Progenitor cell of endocrine pancreas (in vitro differentiated cells): ENCODE measurements at regions not wholly inside any gene's neighbourhood (a gene's known extent, or its start where the extent isn't known, plus 50 kb on each side); places are given as distances from the start of the nearest gene placed in this dataset.

ENCODE experiments used
- DNase-seq: peaks from one replicate; pipeline ENCODE4 v3.0.0; 2021; ENCODE audit warnings: low spot score; ENCODE audit not compliant: unreplicated experiment
- H3K27ac Mint-ChIP-seq: 2 replicates; pipeline ENCODE4 v1.8.0; 2021; ENCODE audit warnings: mild to moderate bottlenecking, moderate library complexity, mixed read lengths
- H3K27me3 Mint-ChIP-seq: 2 replicates; pipeline ENCODE4 v1.8.0; 2021; ENCODE audit warnings: mixed read lengths
- H3K36me3 Mint-ChIP-seq: 2 replicates; pipeline ENCODE4 v1.8.0; 2022; ENCODE audit warnings: mixed read lengths; ENCODE audit not compliant: insufficient read depth
- H3K4me1 Mint-ChIP-seq: 2 replicates; pipeline ENCODE4 v1.8.0; 2021; ENCODE audit warnings: low read depth, mixed read lengths
- H3K4me3 Mint-ChIP-seq: 2 replicates; pipeline ENCODE4 v1.8.0; 2021; ENCODE audit warnings: low read depth, mild to moderate bottlenecking, moderate library complexity, mixed read lengths
- H3K9me3 Mint-ChIP-seq: 2 replicates; pipeline ENCODE4 v1.8.0; 2021; ENCODE audit warnings: low read depth, mixed read lengths
- TF ChIP-seq, protein P1 (sequence below): fragments of 200-600 bp; sonication (generic); IDR thresholded peaks from one replicate; pipeline ENCODE4 v1.5.0; 2021; ENCODE audit warnings: antibody characterized with exemption, mild to moderate bottlenecking; ENCODE audit not compliant: unreplicated experiment

DNA sequence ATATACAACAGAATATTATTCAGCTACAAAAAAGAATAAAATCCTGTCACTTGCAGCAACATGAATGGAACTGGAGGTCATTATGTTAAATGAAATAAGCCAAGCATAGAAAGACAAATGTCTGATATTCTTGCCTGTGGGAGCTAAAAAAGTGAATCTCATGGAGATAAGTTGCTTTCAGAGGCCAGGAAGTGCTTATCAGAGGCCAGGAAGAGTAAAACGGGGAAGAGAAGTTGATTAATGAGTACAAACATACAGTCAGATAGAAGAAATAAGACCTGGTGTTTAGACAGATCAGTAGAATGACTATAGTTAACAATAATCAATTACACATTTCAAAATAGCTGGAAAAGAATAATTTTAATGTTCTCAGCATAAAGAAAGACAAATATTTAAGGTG, 54.4 kb upstream of the CPHXL start:
- H3K9me3 Mint-ChIP-seq = peaks cover 10% of the 10 kb centered on the region
- no peak overlapping the region for H3K4me3 Mint-ChIP-seq
- H3K27ac Mint-ChIP-seq = no peak overlapping the region
- DNase-seq = no peak
- H3K4me1 Mint-ChIP-seq = peaks cover 13% of the 10 kb centered on the region
- TF ChIP-seq, protein P1, sequence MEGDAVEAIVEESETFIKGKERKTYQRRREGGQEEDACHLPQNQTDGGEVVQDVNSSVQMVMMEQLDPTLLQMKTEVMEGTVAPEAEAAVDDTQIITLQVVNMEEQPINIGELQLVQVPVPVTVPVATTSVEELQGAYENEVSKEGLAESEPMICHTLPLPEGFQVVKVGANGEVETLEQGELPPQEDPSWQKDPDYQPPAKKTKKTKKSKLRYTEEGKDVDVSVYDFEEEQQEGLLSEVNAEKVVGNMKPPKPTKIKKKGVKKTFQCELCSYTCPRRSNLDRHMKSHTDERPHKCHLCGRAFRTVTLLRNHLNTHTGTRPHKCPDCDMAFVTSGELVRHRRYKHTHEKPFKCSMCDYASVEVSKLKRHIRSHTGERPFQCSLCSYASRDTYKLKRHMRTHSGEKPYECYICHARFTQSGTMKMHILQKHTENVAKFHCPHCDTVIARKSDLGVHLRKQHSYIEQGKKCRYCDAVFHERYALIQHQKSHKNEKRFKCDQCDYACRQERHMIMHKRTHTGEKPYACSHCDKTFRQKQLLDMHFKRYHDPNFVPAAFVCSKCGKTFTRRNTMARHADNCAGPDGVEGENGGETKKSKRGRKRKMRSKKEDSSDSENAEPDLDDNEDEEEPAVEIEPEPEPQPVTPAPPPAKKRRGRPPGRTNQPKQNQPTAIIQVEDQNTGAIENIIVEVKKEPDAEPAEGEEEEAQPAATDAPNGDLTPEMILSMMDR = no peak
- no peaks in the 10 kb centered on the region for H3K36me3 Mint-ChIP-seq
- H3K27me3 Mint-ChIP-seq = no peaks in the 10 kb centered on the region

DNA sequence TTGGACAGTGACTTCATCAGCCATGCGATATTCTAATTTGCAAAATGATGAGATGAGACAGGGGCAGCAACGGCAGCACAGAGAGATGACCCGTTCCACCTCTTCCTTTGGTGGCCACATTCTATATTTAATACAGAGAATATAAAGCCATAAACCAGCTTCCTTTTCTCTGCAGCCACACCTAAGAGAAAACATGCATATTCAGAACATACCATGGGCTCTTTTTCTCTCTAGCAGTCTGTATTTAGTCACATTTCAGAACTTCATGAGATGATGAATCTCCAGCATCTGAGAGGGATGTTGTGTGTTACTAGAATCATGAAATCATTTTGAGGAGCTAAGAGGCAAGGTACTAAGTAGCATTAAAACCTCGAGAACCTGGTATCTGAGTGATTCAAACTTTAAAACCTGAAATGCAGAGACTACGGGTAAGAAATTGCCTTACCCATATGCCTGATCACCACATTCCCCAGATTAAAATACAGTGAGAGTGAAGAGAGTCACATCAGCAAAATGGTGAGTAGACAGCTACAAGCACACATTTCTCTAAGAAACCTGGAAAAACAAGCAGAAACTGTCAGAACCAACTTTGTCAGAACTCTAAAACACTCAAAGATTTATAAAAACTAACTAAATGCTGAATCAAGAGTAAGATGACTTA, 55.5 kb upstream of the CPHXL start:
- no peak for DNase-seq
- Mint-ChIP-seq H3K4me1 (peaks cover 13% of the 10 kb centered on the region), H3K4me3 (no peak overlapping the region), H3K27ac (no peak overlapping the region), H3K36me3 (no peaks in the 10 kb centered on the region), H3K9me3 (peaks cover 7% of the 10 kb centered on the region), H3K27me3 (no peaks in the 10 kb centered on the region)
- TF ChIP-seq, protein P1 = no peak

DNA sequence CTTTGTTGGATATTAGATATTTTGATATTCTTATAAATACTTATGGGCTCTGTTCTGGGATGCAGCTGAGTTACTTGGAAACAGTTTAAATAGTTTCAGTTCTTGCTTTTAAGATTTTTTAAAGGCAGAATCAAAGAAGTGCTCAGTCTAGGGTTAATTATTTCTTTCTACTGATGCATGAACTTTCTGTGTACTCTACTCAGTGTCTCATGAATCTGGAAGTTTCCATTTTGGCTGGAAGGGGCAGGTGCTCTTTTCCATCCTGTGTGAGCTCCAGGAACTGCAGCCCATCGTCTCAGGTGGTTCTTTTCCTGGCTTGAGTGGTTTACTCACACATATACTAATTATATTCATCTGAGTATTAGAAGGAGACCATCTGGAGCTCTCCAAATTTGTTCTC, 61.1 kb upstream of the CPHXL start:
- Mint-ChIP-seq H3K4me1 (peaks cover 5% of the 10 kb centered on the region), H3K4me3 (no peak overlapping the region), H3K9me3 (peaks cover 11% of the 10 kb centered on the region), H3K27ac (no peak overlapping the region), H3K36me3 (peaks cover 1% of the 10 kb centered on the region), H3K27me3 (no peaks in the 10 kb centered on the region)
- TF ChIP-seq, protein P1 = no peak
- DNase-seq = no peak

DNA sequence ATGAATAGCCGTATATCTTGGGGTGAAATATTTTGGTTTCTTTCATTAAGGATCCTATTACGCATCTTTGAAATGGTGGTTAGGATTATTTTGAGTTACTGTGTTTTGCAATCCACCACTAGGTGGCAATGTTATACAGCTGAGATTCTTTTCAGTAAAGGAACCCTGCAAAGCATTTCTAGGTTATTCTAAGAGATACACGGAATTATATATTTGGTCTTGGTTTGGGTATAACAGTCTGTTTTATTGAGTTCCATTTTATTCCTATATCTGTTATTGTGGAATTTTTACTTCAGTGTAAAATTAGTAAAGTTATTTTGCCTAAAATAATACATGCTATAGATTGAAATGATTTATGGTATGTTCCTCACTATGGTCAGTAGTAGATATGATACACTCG, 62.9 kb upstream of the CPHXL start:
- Mint-ChIP-seq H3K4me3 (no peak overlapping the region), H3K36me3 (peaks cover 1% of the 10 kb centered on the region), H3K27ac (no peak overlapping the region), H3K27me3 (no peaks in the 10 kb centered on the region), H3K4me1 (peaks cover 18% of the 10 kb centered on the region), H3K9me3 (peaks cover 4% of the 10 kb centered on the region)
- TF ChIP-seq, protein P1 = peak; percentile 91
- DNase-seq = no peak

DNA sequence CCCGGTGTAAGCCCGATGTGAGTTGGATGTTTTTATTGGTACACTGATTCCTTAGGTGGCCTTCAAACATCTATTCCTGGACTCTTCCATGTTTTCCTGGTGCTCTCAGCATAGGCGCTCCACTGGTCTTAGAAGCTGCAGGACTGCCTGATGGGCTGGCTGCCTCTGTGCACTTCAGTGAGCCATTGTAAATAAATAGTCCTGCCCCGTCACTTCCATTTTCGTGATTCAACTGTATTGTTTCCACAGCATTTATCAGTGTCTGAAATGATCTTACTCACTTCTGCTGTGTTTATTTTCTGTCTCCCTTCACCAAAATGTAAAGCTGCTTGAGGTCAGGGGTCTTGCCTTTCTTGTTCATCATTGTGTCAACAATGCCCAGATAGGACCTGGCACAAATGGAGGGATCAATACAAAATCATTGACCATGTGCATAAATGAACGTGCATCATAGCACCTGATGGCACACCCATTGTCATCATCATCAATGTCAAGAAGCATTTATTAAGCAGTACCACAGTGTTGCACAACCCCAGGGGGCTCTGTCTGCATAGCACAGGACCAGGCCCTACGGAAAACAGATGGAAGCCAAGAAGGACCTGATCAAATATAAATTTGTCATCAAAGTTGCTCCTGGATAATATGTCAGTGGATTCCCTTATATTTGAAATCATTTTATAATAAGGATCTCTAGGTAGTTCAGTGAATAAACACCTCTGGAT, 66.6 kb upstream of the CPHXL start:
- TF ChIP-seq, protein P1 = no peak
- H3K36me3 Mint-ChIP-seq = peaks cover 5% of the 10 kb centered on the region
- no peak overlapping the region for H3K4me3 Mint-ChIP-seq
- peak overlapping the region; percentile 83 for H3K27ac Mint-ChIP-seq
- H3K27me3 Mint-ChIP-seq = no peaks in the 10 kb centered on the region
- no peak for DNase-seq
- H3K4me1 Mint-ChIP-seq = peaks cover 19% of the 10 kb centered on the region
- peaks cover 13% of the 10 kb centered on the region for H3K9me3 Mint-ChIP-seq
